Astrocyte of the cerebellum (primary cell): ENCODE measurements at regions not wholly inside any gene's neighbourhood (a gene's known extent, or its start where the extent isn't known, plus 50 kb on each side); places are given as distances from the start of the nearest gene placed in this dataset.
A peak's percentile ranks its signal among the peaks of the same experiment; 100 is the strongest.

Source experiments
- DNase-seq: peaks from one replicate; pipeline ENCODE4 v3.0.0-alpha.2; 2011; ENCODE audit warnings: low read depth
- H3K4me3 ChIP-seq: 2 replicates; pipeline ENCODE4 v1.5.1; 2011; ENCODE audit warnings: mild to moderate bottlenecking, low read depth, low read length, moderate library complexity
- in situ Hi-C: cut with HindIII; loops from 2 replicates; pipeline ENCODE4 v1.10.0; 2017; ENCODE audit warnings: low sequenced_read_pairs
- TF ChIP-seq, protein P1 (sequence below): IDR thresholded peaks from 2 replicates; pipeline ENCODE4 v1.5.1; 2012; ENCODE audit warnings: low read length, low read depth, moderate library complexity, mild to moderate bottlenecking; ENCODE audit errors: missing control alignments

DNA sequence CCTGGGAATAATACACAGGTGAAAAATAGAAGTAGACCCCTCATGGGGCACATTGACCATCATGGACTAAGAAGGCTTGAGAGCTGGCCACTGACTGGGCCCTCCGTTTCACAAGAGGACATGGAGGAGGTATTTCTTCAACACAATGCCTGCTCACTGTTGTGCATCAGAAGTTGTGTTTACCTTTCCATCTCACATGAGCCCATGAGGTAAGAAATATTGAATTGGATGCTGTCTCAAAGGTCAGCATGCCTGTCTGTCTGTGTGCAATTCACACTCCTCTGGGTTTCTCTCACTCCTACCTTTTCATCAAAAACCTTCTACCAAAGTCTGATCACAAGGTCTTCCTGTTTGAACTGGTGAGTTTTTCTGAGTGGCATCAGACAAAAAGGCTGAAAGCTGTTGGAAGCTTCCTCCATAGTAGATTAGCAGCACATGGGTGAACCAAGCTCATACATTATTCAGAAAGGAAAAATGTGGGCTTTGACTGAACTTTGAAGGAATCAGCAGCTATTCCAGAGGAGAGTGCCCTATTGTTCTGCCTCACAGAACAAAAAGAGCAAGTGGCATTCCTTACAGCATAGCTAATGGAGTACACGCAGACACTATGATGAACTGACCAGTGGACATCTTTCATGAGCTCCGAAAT lies 143.2 kb upstream of the RND3 start:
- H3K4me3 ChIP-seq, result no peak overlapping the region
- TF ChIP-seq, protein P1, sequence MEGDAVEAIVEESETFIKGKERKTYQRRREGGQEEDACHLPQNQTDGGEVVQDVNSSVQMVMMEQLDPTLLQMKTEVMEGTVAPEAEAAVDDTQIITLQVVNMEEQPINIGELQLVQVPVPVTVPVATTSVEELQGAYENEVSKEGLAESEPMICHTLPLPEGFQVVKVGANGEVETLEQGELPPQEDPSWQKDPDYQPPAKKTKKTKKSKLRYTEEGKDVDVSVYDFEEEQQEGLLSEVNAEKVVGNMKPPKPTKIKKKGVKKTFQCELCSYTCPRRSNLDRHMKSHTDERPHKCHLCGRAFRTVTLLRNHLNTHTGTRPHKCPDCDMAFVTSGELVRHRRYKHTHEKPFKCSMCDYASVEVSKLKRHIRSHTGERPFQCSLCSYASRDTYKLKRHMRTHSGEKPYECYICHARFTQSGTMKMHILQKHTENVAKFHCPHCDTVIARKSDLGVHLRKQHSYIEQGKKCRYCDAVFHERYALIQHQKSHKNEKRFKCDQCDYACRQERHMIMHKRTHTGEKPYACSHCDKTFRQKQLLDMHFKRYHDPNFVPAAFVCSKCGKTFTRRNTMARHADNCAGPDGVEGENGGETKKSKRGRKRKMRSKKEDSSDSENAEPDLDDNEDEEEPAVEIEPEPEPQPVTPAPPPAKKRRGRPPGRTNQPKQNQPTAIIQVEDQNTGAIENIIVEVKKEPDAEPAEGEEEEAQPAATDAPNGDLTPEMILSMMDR, result no peak
- DNase-seq, result peak; percentile 64
- in situ Hi-C loops, result no loop called here

DNA sequence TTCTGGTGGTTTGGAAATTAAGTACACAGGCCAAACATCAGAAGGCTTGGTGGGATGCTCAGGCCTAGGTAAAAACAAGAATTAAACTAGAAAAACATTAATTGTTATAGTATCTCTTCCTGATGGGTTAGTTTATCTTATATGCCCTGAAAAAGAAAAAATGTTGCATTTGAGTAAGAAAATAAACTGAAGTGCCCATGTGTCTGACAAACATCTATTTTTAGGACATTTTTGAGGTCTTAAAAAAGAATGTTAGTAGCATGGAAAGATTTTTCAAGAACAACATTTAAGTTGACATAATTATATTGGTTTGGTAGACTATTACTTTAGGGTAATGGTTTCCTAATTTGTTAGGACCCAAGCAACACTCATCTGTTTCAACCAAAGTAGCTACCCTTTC lies 140.1 kb upstream of the RND3 start:
- H3K4me3 ChIP-seq, result no peak overlapping the region
- no peak for DNase-seq
- in situ Hi-C loops, result no loop called here
- TF ChIP-seq, protein P1, result no peak

DNA sequence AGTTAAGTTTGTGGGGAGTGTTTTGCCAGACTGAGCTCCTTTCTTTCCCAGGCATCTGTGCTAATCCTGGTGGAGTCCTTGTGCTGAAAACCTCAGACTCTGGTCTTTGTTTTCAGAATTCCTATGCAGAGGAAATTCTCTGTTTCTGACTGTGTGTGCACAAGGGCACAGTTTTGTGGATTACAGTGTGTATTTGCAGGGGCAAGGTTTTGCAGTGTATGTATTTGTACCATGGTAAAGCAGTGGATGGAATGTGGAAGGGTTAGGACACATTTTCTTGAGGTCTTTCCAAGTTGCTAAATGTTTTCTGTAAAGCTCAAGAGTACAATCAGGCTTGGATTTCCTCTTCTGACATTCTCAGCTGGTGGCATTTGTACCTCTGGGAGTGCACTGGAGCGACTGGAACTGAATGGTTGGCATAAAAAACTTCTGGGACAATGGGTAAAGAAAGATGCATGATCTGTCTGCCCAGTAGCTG lies 139.5 kb upstream of the RND3 start:
- no peak for DNase-seq
- in situ Hi-C loops, result no loop called here

DNA sequence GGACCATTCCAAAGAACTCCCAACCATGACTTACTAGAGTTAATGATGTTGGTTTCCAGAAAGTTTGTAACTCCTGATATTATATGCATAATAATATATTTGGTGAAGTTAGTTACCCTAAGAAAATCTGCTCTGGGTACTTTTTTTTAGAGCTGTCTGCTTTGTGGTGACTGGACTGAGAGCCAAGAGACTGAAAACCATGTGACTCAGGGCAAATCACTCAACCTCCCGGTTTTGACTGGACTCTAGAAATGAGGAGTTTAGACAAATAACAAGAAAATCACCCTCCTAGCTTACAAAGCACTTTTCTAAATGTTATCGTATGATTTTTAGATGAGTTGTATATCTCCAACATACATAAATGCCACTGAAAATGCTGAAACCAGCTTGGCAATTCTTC lies 138.3 kb upstream of the RND3 start:
- in situ Hi-C loops, result no loop called here
- TF ChIP-seq, protein P1, result no peak
- no peak for DNase-seq
- H3K4me3 ChIP-seq, result no peak overlapping the region

More for the DNA sequence above, 139.5 kb upstream of the RND3 start:
- TF ChIP-seq, protein P1, result no peak
- no peak overlapping the region for H3K4me3 ChIP-seq

DNA sequence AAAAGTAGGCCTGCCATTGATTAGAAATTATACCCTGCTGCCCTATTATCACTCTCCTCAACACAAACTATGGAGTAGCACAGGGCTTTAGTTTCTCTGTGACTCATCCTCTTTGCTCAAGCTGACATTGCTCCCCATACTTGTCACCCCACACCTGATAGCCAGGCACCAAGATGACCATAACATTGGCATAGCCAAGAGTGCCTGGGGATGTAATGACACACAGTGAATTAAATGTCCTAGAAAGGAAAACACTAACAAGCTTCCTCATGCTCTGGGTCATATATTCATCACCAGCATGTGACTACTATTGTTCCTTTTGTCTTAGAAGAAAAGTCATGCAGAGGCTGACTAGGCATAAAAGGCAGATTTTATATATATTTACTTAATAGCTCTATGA lies 137.8 kb upstream of the RND3 start:
- DNase-seq, result no peak
- no peak overlapping the region for H3K4me3 ChIP-seq

DNA sequence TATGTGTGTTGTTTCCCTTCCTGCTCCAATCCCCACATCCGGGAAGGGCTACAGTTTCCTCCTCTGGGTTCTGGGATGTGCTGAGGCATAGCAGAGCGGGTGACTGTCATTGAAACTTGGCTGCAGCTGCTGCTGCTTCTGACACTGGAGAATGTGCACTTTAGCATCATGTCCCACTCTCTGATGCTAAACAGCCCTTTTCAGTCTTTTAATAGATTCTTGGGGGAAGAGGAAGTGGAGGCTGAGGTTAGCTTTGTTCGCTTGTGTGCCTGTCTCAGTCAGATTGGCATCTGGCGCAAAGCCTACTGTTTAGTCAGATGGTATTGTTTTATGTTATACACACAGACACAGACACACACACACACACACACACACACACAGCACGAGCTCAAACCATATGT lies 136.5 kb upstream of the RND3 start:
- TF ChIP-seq, protein P1, result no peak
- no peak overlapping the region for H3K4me3 ChIP-seq

More for the DNA sequence above, 137.8 kb upstream of the RND3 start:
- TF ChIP-seq, protein P1, result no peak
- in situ Hi-C loops, result no loop called here

More for the DNA sequence above, 136.5 kb upstream of the RND3 start:
- in situ Hi-C loops, result no loop called here
- DNase-seq, result no peak
